Chondrocyte (in vitro differentiated cells): ENCODE measurements at regions not wholly inside any gene's neighbourhood (a gene's known extent, or its start where the extent isn't known, plus 50 kb on each side); places are given as distances from the start of the nearest gene placed in this dataset.
A peak's percentile ranks its signal among the peaks of the same experiment; 100 is the strongest.
"Not testable (repeated sequence)": the region's sequence is repeated elsewhere in the genome, so short reads cannot be mapped to it uniquely, and the experiment has no call there.

Experiments used
- DNase-seq: peaks from one replicate; pipeline ENCODE4 v3.0.0; 2021; ENCODE audit warnings: mixed read lengths, low spot score
- H3K27ac Mint-ChIP-seq: one replicate; pipeline ENCODE4 v1.8.0; 2021; ENCODE audit warnings: mild to moderate bottlenecking, moderate library complexity, mixed read lengths; ENCODE audit not compliant: unreplicated experiment
- H3K27me3 Mint-ChIP-seq: 2 replicates; pipeline ENCODE4 v1.8.0; 2021; ENCODE audit warnings: low read depth, mixed read lengths
- H3K36me3 Mint-ChIP-seq: 2 replicates; pipeline ENCODE4 v1.8.0; 2021; ENCODE audit warnings: low read depth, mixed read lengths
- H3K4me1 Mint-ChIP-seq: 2 replicates; pipeline ENCODE4 v1.8.0; 2021; ENCODE audit warnings: low read depth, mild to moderate bottlenecking, mixed read lengths
- H3K4me3 Mint-ChIP-seq: one replicate; pipeline ENCODE4 v1.8.0; 2021; ENCODE audit warnings: mild to moderate bottlenecking, moderate library complexity, mixed read lengths; ENCODE audit not compliant: unreplicated experiment
- H3K9me3 Mint-ChIP-seq: 2 replicates; pipeline ENCODE4 v1.8.0; 2021; ENCODE audit warnings: low read depth, mixed read lengths
- TF ChIP-seq, protein P1 (sequence below): fragments of 200-600 bp; sonication (generic); IDR thresholded peaks from 2 replicates; pipeline ENCODE4 v1.5.0; 2021; ENCODE audit warnings: antibody characterized with exemption, mild to moderate bottlenecking, moderate library complexity

DNA sequence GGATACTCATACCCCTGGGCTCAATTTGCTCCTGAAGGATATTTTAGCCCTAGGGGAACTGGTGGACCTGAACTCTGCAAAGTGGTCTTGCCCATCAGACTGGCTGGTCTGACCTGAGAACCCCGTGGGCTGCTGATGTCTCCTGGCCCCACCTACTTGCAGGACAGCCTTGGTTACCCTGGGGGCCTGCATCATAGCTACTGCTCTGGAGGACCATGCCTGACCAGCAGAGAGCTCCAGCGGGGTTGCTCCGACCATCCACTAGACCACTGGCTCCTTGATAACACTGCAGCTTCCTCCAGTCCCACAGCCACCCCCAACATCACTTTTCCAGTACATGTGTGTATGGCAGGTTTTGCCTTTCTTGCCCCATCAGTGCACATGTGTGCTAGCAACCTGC lies 331.6 kb upstream of the BRINP3 start:
- TF ChIP-seq, protein P1, sequence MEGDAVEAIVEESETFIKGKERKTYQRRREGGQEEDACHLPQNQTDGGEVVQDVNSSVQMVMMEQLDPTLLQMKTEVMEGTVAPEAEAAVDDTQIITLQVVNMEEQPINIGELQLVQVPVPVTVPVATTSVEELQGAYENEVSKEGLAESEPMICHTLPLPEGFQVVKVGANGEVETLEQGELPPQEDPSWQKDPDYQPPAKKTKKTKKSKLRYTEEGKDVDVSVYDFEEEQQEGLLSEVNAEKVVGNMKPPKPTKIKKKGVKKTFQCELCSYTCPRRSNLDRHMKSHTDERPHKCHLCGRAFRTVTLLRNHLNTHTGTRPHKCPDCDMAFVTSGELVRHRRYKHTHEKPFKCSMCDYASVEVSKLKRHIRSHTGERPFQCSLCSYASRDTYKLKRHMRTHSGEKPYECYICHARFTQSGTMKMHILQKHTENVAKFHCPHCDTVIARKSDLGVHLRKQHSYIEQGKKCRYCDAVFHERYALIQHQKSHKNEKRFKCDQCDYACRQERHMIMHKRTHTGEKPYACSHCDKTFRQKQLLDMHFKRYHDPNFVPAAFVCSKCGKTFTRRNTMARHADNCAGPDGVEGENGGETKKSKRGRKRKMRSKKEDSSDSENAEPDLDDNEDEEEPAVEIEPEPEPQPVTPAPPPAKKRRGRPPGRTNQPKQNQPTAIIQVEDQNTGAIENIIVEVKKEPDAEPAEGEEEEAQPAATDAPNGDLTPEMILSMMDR = no peak
- Mint-ChIP-seq H3K27ac (no peak overlapping the region), H3K9me3 (no peaks in the 10 kb centered on the region), H3K36me3 (no peaks in the 10 kb centered on the region), H3K4me3 (no peak overlapping the region), H3K27me3 (peaks cover 2% of the 10 kb centered on the region), H3K4me1 (no peaks in the 10 kb centered on the region)
- peak; percentile 69 for DNase-seq

GRCh38 chr1:190812996-190813395 lies 335.3 kb upstream of the BRINP3 start:
- Mint-ChIP-seq H3K9me3 (no peaks in the 10 kb centered on the region), H3K4me1 (no peaks in the 10 kb centered on the region), H3K27me3 (no peaks in the 10 kb centered on the region), H3K36me3 (no peaks in the 10 kb centered on the region), H3K4me3 (no peak overlapping the region), H3K27ac (no peak overlapping the region)
- TF ChIP-seq, protein P1 = no peak
- DNase-seq = no peak

DNA sequence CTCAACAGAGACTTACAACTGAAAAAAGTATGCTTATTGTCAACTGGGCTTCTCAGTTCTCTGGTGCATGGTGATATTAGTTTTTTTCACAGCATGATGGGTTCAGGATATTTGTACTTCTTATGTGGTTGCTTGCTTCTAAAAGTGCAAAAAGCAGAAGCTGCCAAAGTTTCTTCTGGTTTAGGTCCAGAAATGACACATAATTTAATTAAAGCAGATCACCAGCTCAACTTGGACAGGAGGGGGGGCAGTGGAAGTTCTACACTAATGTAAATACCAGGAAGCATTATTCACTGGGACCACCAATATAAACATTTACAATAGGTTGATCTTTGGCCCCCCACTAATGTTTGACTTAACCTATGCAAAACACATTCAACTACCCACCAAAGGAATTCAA lies 354.8 kb upstream of the BRINP3 start:
- TF ChIP-seq, protein P1 = no peak
- no peak for DNase-seq
- H3K9me3 Mint-ChIP-seq = no peaks in the 10 kb centered on the region
- H3K36me3 Mint-ChIP-seq = no peaks in the 10 kb centered on the region
- H3K27me3 Mint-ChIP-seq = peaks cover 3% of the 10 kb centered on the region
- peaks cover 3% of the 10 kb centered on the region for H3K4me1 Mint-ChIP-seq
- H3K4me3 Mint-ChIP-seq = no peak overlapping the region
- no peak overlapping the region for H3K27ac Mint-ChIP-seq

DNA sequence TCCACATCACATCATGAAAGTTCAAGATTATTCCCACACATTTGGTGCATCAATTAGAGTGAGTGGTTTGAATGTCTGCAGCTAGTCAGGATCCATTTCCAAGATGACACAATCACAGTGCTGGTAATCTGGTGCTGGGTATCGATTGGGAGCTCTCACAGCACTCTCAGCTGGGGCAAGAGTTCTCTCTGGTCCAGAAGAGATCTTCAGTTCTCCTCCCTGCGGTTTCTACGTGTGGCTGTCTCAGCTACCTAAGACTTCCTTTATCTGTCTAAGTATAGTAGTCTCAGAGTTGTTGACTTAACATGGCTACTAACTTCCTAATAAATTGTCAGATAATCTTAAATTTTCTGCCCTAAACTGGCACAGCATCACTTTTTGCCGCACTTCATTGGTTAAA lies 358.0 kb upstream of the BRINP3 start:
- Mint-ChIP-seq H3K27me3 (no peaks in the 10 kb centered on the region), H3K9me3 (no peaks in the 10 kb centered on the region), H3K27ac (no peak overlapping the region), H3K36me3 (no peaks in the 10 kb centered on the region), H3K4me3 (no peak overlapping the region), H3K4me1 (peaks cover 3% of the 10 kb centered on the region)
- TF ChIP-seq, protein P1 = no peak
- no peak for DNase-seq

GRCh38 chr1:190837200-190837599 lies 359.5 kb upstream of the BRINP3 start:
- H3K4me3 Mint-ChIP-seq, H3K27me3 Mint-ChIP-seq, H3K4me1 Mint-ChIP-seq, DNase-seq, H3K27ac Mint-ChIP-seq, H3K36me3 Mint-ChIP-seq, H3K9me3 Mint-ChIP-seq: not testable (repeated sequence)

- no peak for DNase-seq
- Mint-ChIP-seq H3K4me3 (no peak overlapping the region), H3K4me1 (peaks cover 3% of the 10 kb centered on the region), H3K36me3 (no peaks in the 10 kb centered on the region), H3K27me3 (no peaks in the 10 kb centered on the region), H3K9me3 (no peaks in the 10 kb centered on the region), H3K27ac (no peak overlapping the region)
- TF ChIP-seq, protein P1 = no peak
These were observed 360.2 kb upstream of the BRINP3 start for GRCh38 chr1:190837888-190838287.
